GM19372 (cell line): ENCODE measurements at regions not wholly inside any gene's neighbourhood (a gene's known extent, or its start where the extent isn't known, plus 50 kb on each side); places are given as distances from the start of the nearest gene placed in this dataset.
"Not testable (repeated sequence)": the region's sequence is repeated elsewhere in the genome, so short reads cannot be mapped to it uniquely, and the experiment has no call there.

Experiments
- ATAC-seq: cut with Tn5 transposase; IDR thresholded peaks from one replicate; pipeline ENCODE4 v1.9.1; 2021; ENCODE audit warnings: mild to moderate bottlenecking, low read depth, moderate library complexity; ENCODE audit not compliant: unreplicated experiment

DNA sequence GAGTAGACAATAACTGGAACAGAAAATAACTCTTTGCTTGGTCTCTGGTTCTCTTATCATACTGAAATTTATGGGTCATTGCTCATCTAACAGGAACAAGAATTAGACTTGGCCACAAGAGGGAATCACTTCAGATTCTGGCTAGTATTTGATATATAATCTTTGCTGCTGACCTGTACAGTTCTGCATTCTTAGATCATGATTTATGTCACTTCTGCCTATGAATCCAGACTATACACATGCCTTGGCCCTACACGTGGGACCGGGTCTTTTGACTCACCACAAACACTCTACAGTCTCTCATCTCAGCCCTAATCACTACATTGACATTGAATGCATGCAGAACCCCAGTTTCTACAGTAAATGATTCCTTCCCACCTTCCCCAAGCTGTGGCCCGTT lies 162.5 kb upstream of the SOX2 start:
- ATAC-seq: no peak

DNA sequence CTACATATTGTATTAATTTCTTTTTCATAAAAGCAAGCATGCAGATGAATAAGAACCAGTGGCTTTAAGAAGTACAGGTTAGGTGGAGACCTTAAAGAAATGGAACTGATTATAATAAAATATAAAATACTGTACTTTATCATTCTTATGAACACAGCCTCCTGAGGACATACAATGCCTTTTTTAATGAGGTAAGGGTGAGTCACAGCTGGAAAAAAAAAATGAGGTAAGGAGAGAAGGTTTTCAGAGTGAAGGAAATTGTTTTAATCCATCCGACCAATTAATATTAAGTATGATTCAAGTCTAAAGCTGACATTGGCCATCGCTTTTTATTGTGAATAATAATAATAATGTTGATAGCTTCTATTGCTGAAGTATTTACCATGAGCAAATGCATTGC lies 170.3 kb upstream of the SOX2 start:
- no peak for ATAC-seq

DNA sequence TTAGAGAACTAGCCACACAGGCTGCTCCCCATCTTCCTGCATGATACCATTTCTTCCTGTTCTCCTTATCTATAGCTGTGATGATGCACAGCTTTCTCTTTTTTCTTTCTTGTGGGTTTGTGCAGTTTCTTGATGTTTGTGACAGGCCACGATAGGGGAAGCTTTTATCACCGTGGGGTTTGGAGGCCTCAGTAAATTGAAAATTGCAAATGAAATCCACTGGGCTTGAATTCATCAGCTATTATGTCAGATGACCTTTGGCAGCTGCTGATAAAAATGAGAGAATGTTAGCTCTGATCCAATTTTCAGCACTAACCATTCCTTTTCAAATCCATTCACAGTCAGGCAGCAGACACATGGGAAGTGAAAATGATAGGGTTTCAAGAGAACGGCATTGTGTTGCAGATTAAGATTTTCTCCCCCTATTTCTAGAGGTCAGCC lies 176.9 kb upstream of the SOX2 start:
- ATAC-seq: no peak

DNA sequence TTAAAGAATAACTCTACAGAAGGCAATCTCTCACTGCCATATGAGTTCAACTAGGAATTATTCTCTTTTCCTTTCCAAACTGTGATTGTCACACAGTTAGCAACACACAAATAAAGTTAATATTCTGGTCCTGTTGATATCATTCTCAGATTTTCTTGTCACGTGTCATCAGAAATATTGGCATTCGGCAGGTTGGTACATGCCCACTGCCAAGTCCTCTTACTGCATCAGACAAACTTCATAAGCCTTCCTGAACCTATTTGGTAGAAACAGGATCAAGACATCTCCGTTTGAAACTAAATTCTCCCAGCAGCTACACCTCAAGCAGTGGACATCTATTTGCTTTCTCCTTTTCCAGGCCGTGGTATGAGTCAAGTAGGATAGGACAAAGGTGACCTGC lies 177.9 kb upstream of the SOX2 start:
- ATAC-seq: no peak

DNA sequence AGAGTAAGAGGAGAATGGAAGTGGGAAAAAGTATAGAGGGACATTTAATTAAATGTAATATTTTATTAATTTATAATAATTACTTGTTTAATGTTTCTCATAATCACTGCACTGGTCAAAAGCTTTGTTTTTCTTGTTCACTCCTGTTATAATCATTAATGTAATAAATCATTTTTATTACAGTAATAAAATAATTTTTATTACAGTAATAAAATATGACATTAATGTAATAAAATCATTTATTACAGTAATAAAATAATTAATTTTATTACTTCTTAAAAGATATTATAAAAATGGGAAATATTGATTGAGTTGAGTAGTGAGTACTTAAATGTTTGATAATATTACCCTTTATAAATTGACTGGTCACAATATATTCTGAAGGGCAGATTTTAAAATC lies 181.1 kb upstream of the SOX2 start:
- no peak for ATAC-seq

DNA sequence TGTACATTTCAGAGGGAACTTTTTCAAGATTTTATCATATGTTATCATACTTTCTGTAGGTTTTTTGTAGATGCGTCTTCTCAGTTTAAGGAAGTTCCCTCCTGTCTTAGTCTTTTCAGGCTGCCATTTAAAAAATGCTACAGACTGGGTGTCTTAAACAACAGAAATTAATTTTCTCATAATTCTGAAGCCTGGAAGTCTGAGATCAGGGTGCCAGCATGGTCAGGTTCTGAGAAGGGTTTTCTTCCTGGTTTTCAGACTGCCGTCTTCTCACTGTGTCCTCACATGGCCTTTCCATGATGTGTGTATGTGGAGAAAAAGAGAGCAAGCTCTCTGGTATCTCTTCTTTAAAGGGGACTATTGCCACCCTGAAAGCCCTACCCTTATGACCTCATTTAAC lies 189.9 kb upstream of the SOX2 start:
- ATAC-seq: no peak

DNA sequence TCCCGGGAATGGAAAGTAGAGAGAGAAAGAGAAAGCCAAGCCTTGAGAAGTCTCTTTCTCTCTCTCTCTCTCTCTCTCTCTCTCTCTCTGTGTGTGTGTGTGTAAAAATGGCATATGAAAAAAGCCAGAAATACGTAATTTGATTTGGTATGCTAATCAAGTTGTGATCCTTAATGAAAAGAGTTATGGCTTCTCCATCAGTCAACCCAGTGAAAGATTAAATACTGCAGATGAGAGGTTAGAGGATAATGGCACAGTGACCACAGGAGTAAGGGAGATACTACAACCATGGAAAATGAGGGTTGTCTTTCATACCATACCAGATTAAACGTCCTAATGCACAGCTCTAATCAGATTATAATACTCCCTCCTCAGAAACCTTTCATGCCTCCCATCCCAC lies 193.5 kb upstream of the SOX2 start:
- no peak for ATAC-seq

DNA sequence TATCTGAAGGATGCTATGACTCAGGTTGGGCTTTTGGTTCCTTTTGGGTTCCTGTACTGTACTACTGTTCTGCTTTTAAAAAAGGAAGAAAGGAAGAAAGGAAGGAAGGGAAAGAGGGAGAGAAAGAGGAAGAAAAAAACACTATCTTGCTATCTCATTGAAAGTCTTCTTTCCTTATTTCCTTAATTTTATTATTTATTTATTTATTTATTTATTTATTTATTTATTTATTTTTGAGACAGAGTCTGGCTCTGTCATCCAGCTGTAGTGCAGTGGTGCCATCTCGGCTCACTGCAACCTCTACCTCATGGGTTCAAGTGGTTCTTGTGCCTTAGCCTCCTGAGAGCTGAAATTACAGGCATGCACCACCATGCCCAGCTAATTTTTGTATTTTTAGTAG lies 198.9 kb upstream of the SOX2 start:
- no peak for ATAC-seq

DNA sequence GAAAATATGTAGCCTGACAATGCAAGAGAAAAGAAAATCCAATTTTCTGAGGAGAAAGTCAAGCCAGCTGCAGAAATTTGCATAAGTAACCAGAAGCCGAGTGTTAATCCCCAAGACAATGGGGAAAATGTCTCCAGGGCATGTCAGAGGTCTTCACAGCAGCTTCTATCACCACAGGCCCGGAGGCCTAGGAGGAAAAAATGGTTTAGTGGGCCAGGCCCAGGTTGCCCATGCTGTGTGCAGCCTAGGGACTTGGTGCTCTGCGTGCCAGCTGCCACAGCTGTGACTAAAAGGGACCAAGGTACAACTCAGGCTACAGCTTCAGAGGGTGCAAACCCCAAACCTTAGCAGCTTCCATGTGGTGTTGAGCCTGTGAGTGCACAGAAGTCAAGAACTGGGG lies 201.2 kb upstream of the SOX2 start:
- ATAC-seq: no peak

DNA sequence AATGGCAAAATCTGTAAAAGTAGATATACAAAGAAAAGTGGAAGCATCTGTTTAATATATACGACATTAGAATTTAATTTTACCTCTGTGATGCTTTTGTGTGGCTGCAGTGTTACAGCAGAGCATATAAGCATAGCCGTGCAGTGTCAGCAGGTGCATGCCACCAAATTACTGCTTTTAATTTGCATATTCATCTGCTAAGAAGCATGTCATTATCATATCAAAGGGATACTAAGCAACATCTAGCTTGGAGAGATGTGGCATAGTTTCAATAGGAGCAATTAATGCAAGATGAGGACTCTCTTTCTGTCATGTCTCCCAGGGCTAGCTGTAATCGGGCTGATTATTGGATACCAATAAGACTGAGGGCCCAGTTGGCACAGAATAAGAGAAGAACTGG lies 214.4 kb upstream of the SOX2 start:
- ATAC-seq: no peak

DNA sequence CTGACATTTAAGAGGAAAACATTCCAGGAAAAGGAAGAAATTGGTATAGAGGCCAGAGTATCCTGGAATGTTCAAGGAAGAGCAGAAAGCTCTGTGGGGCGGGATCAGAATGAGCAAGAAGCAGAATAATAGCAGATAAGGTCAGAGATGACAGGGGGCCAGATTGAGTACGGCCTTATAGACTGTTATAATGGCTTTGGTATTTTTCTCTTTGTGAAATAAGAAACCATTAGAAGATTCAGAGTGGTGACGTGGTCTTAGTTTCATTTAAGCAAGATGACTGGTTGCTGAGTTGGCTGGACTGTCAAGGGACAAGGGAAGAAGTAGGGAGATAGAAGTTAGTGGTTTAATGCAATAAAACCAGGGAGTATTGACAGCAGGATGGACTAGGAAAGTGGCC lies 218.3 kb upstream of the SOX2 start:
- ATAC-seq: no peak

DNA sequence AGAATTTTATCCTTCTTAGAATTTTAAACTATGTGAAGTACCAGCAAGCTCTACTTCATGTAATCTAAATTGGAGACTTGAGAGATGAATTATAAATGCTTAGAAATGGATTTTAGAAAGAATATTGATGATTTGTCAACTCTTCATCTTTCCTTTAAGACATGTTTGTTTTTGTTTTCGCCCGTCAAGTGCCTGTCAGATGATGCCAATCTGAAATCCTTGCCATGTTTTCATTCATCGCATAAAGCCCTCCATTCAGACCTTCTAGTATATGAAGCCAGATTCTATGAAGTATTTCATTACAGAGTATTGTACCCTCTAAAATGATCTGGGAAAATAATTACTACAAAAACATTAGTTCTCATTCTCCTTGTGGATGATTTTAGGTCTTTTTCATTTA lies 223.2 kb upstream of the SOX2 start:
- no peak for ATAC-seq

DNA sequence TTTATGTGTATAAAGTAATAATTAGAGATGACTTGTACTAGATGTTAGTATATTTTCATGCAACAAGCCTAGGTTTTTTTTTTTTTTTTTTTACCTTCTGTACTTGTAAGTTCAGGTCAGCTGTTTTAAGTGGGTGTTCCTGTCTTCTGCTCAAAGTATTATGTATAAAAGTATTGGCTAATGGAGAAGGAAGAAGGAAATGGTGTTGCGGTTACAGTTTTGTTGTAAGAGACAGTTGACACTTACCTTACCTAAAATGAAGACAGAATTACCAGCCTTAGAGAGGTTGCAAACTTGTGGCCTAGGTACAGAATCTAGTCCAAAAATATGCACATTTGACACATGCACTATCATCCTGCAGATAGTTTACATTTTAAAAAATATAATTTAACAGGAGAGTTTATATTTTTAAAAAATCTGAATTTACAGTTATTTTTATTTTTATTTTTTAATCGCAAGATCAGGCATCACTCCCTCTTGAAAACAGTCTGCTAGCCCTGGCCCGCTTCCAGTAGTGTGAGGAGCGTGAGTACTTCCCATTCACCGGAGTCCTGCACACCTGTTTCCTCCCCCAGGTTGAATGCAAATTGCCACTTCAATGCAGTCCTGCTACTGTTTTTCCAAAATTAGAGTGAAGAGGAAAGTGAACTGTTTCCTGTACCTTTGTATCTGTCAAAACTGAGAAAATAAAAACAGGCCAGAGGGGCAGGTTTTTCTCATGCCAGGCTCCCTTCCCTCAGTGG lies 224.3 kb upstream of the SOX2 start:
- ATAC-seq: no peak

DNA sequence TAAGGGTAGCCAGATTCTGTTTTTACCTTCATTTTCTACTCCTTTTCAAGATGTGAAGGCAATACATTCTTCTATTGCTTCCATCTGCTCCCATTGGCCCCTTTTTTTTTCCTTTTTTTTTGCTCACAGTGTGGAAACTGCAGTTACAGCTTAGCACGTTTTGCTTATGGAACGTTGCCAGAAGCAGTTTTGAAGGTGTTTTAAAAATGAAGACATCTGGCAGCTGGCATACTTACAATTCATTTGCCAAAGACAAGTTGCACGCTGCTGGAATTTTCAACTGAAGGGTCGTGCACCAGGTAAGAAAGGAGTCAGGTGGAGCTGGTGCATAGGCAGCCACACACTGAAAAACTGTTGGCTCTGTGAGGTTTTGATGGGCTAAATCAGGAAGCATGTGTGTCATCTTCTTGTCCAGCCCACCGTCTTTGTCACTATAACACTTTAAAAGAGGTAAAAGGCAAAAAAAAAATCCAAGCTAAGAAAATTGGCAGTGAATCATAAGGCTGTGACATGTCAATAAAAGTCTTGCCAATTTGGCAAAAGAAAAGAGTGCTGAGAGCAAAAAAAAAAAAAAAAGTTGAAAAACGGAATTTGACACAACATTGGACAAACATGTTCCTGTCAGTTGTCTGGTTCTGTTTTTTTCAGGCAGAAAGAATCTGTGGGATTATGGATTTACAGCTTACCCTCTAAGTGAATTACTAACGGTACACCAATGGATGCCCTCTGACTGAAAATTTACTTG lies 225.4 kb upstream of the SOX2 start:
- no peak for ATAC-seq

DNA sequence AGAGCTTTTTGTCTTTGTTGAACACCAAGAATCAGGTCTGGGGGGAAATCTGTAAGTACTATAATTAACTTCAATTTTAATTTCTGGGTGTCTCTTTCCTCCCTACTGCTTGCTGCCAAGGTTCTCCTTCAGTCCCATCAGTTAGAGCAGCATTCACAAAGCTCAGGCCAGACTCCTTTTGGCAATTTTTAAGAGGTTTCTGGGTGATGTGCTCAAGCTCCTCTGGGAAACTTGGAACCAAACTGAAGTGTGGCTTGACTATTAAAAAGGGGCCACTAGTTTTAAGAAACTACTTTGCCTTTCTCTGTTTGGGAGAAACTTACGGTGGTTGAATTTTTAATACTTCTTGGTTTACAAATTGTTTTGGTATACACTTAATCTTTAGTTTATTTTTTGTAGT lies 227.7 kb upstream of the SOX2 start:
- no peak for ATAC-seq

DNA sequence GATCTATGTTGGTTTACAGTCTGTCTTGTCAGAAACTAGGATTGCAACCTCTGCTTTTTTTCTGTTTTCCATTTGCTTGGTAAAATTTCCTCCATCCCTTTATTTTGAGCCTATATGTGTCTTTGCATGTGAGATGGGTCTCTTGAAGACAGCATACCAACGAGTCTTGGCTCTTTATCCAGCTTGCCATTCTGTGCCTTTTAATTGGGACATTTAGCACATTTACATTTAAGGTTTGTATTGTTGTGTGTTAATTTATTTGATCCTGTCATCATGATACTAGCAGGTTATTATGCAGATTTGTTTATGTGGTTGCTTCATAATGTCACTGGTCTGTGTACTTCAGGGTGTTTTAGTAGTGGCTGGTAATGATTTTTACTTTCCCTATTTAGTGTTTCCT lies 236.6 kb upstream of the SOX2 start:
- ATAC-seq: not testable (repeated sequence)

DNA sequence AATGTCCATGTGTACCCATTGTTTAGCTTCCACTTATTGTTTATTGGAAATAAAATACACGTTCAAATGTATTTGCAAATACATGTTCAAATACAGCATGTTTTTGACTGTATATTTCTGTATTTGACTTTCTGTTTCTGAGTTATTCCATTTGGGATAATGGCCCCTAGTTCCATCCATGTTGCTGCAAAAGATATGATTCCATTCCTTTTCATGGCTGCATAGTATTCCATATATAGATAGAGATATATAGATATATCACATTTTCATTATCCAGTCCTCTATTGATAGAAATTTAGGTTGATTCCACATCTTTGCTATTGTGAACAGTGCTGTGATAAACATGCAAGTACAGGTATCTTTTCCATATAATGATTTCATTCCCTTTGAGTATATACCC lies 241.4 kb upstream of the SOX2 start:
- ATAC-seq: no peak

DNA sequence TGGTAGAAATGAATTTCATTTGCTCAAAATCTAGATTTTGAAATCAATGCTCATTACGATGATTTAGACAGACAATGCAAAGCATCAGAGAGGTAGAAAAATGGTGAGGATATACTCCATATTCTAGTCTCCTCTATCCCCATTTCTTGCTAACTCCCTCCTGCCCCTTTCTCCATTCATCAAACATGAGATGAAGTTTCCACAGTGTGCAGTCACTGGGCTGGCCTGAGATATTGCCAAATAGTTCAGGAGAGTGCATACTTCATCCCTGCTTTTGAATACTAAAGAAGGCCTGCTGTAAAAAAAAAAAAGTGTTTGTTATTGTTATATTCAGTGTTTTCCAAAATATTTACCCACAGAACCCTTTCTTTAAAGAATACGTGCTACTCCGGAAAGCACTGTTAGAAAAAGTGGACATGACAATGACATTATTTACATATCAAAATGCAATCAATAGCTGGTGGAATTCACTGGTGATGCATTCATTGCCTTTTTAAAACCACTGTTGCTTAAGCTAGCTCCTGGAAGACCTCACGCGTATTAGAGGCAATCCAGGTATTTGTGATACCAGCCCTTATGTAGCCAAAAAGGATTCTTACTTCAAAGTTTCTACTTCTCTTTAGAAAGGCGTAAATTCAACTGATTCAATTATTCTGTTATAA lies 247.6 kb upstream of the SOX2 start:
- no peak for ATAC-seq

DNA sequence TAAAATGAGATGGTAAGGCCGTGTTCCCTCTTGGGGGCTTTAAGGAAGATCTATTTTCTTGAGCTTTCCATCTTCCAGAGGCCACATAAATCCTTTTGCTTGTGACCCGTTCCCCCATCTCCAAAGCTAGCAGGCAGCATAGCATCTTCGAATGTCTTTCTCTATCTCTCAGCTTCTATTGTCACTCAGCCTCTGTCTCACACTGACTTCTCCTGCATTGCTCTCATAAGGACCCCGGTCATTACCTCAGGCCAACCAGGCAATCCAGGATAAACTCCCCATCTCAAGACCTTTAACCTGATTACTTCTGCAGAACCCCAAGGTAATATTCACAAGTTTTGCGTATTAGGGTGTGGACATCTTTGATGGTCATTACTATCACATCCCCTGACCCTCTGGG lies 250.3 kb upstream of the SOX2 start:
- ATAC-seq: no peak

DNA sequence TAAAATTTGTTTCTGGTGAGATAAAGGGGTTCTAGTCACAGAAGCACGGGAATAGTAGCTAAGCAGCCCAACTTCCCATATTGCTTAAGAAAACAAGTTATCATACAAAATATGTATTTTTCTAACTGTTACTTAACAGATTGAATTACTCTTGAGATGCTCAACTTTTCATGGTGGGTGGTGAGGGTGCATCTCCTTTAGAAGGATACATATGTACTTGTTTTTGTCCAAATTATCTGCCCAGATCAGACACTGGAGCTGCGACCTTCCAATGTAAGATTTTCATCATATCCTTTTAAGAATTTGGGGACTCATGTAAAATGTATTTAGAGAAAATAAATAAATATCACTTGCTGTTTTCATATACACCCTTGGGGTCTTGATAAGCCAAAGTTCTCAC lies 252.2 kb upstream of the SOX2 start:
- ATAC-seq: no peak

DNA sequence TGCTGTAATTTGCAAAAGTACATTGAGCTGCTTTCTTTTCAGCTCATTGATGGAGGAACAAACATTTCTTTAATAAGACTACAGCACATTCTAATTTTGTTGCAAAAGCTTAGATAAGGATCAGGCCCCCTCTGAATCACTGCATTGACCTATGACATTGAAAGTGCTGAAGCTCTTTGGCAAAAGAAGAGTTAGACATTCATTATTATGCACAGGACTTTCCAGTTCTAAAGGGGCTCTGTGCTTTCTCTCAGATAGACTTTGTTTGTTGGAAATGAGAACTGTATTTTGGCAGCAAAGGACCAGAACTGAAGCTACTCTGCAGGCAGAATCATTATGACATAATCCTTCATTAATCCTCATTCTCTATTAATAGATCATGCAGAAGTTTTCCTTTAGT lies 252.9 kb upstream of the SOX2 start:
- no peak for ATAC-seq

DNA sequence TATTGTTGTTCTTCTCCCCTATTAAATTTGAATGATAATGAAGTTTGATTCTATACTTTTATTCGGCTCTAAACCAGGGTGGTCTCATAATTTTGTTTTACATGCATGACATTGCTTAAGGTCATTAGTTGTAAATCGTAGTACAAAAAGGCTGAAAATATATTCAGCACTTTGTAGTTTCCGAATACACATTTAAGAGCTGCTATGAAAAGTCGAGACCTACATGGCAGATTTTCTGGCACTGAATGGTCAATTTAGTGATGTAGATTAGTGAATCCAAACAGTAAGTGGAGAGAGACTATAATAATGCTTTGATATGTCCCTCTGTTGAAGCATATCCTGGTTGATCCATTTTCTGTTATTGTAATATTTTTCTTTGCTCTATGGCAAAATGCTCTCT lies 254.0 kb upstream of the SOX2 start:
- no peak for ATAC-seq
